ENCODE measurements at regions not wholly inside any gene's neighbourhood (a gene's known extent, or its start where the extent isn't known, plus 50 kb on each side); places are given as distances from the start of the nearest gene placed in this dataset.

GRCh38 chr6:54578261-54578660 is 268.3 kb upstream of the FAM83B start:
- in situ Hi-C loops (cut with HindIII; ENCODE audit: low sequenced_read_pairs): no loop called here
- DNase-seq (ENCODE audit: low read depth): no peak
- TF ChIP-seq, protein P1, sequence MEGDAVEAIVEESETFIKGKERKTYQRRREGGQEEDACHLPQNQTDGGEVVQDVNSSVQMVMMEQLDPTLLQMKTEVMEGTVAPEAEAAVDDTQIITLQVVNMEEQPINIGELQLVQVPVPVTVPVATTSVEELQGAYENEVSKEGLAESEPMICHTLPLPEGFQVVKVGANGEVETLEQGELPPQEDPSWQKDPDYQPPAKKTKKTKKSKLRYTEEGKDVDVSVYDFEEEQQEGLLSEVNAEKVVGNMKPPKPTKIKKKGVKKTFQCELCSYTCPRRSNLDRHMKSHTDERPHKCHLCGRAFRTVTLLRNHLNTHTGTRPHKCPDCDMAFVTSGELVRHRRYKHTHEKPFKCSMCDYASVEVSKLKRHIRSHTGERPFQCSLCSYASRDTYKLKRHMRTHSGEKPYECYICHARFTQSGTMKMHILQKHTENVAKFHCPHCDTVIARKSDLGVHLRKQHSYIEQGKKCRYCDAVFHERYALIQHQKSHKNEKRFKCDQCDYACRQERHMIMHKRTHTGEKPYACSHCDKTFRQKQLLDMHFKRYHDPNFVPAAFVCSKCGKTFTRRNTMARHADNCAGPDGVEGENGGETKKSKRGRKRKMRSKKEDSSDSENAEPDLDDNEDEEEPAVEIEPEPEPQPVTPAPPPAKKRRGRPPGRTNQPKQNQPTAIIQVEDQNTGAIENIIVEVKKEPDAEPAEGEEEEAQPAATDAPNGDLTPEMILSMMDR (IDR thresholded peaks at IDR 0.05; ENCODE audit: low read depth, low read length, missing control alignments): no peak
- no peak overlapping the region for H3K4me3 ChIP-seq (ENCODE audit: low read depth, low read length)

DNA sequence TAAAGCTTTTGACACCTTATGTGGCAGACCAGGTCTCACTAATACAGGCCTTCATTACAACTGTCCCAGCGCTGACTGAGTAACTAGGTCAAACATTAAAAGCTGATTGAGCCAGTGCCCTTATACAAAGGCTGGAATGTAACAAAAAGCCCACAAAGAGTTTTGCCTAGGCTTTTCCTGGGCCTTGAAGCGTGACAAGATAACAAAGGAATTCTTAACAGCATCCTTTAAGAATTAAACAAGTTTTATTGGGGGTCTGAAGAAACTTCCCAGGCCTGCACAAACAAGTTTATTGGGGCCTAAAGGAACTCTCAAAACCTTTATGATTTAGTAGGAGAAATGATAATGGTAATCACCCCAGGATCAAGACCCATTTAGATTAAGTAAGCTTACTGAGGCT is 267.6 kb upstream of the FAM83B start:
- in situ Hi-C loops (cut with HindIII; ENCODE audit: low sequenced_read_pairs): no loop called here
- TF ChIP-seq, protein P1 (IDR thresholded peaks at IDR 0.05; ENCODE audit: low read depth, low read length, missing control alignments): no peak
- no peak overlapping the region for H3K4me3 ChIP-seq (ENCODE audit: low read depth, low read length)
- DNase-seq (ENCODE audit: low read depth): no peak

GRCh38 chr6:54586251-54586650 is 260.3 kb upstream of the FAM83B start:
- in situ Hi-C loops (cut with HindIII; ENCODE audit: low sequenced_read_pairs): no loop called here
- no peak overlapping the region for H3K4me3 ChIP-seq (ENCODE audit: low read depth, low read length)
- DNase-seq (ENCODE audit: low read depth): no peak
- TF ChIP-seq, protein P1 (IDR thresholded peaks at IDR 0.05; ENCODE audit: low read depth, low read length, missing control alignments): no peak

DNA sequence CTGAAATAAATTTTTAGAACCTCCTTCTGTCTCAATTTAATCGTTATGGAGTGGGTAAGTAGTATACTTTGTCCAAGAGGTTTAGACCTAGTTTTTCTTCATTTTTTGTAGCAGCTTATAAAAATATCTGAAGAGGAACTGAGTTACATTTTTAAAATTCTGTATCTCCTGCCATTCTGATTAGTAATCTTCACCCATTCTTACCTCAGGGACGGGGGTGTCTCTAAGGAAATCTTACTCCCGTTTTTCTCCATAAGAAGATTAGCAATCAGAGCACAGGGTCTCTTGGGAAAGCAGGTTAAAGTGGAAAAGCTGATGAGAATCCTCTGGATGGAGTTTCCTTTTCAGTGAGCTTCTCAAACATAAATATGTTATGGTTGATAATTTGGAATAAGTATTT is 259.3 kb upstream of the FAM83B start:
- in situ Hi-C loops (cut with HindIII; ENCODE audit: low sequenced_read_pairs): no loop called here
- TF ChIP-seq, protein P1 (IDR thresholded peaks at IDR 0.05; ENCODE audit: low read depth, low read length, missing control alignments): no peak
- DNase-seq (ENCODE audit: low read depth): no peak
- no peak overlapping the region for H3K4me3 ChIP-seq (ENCODE audit: low read depth, low read length)

GRCh38 chr6:54588176-54588575 is 258.4 kb upstream of the FAM83B start:
- no peak for DNase-seq (ENCODE audit: low read depth)
- H3K4me3 ChIP-seq (ENCODE audit: low read depth, low read length): no peak overlapping the region
- in situ Hi-C loops (cut with HindIII; ENCODE audit: low sequenced_read_pairs): no loop called here
- TF ChIP-seq, protein P1 (IDR thresholded peaks at IDR 0.05; ENCODE audit: low read depth, low read length, missing control alignments): no peak

DNA sequence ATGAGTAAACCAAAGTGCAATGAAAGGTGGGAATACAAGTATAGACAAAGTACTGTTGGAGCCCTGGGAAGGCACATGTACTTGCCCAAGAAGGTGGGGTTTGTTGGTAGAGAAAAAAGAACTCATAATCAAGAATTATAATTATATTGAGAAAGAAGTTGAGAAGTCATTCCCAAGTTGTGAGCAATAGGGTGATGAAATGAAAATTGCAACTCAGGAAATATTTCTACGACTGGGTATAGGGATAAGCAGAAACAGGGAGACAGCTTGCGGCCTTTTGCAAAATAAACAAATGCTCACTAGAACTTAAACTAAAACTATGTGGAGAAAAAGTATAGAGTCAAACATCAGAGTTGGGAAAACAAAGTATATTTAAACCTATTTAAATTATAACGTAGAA is 250.7 kb upstream of the FAM83B start:
- DNase-seq (ENCODE audit: low read depth): no peak
- TF ChIP-seq, protein P1 (IDR thresholded peaks at IDR 0.05; ENCODE audit: low read depth, low read length, missing control alignments): no peak
- no peak overlapping the region for H3K4me3 ChIP-seq (ENCODE audit: low read depth, low read length)
- in situ Hi-C loops (cut with HindIII; ENCODE audit: low sequenced_read_pairs): no loop called here

DNA sequence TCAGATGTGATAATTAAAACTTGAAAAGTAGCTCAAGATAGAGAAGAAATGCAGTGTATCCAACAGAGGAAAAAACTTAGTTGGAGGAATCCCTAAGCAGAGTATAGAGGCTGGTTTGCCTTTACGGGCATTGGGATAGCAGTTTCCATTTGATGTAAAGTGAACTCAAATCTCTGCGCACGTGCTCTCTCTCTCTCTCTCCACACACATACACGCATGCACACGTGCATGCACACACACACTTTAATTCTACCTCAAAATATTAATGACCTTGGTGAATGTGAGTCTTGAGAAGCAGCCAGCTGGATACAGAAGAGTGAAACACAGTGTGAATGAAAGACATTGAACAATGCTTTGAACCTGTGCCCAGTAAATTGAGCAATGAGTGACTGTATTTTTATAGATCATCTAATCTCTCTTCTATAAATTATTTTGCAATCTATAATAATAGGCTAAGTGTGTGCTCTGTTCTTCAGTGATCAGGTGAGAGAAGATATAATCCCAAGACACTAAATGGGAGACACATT is 247.7 kb upstream of the FAM83B start:
- TF ChIP-seq, protein P1 (IDR thresholded peaks at IDR 0.05; ENCODE audit: low read depth, low read length, missing control alignments): no peak
- peak; percentile 11 for DNase-seq (ENCODE audit: low read depth)
- H3K4me3 ChIP-seq (ENCODE audit: low read depth, low read length): no peak overlapping the region
- in situ Hi-C loops (cut with HindIII; ENCODE audit: low sequenced_read_pairs): no loop called here

Data from astrocyte of the cerebellum (primary cell).